Body of pancreas (tissue), 4 donors: ENCODE measurements at regions not wholly inside any gene's neighbourhood (a gene's known extent, or its start where the extent isn't known, plus 50 kb on each side); places are given as distances from the start of the nearest gene placed in this dataset.

Source experiments
- ATAC-seq: fragments of 150-250 bp; one replicate; pipeline ENCODE4 v1.9.1; 2016
- DNase-seq, 4 donors: peaks; one replicate each; pipeline ENCODE4 v3.0.0-alpha.2; 2019
- H3K27ac ChIP-seq, 4 donors: fragments of 200-600 bp; sonication (generic); 1 replicate in 3 of 4; 2 replicates in 1 of 4; pipeline versions ENCODE4 v1.5.1 to v1.6.1; 2016 to 2019; ENCODE audit warnings: mild to moderate bottlenecking in 1 of 4, mixed read lengths in 1 of 4, moderate library complexity in 1 of 4
- H3K27me3 ChIP-seq, 2 donors: fragments of 200-600 bp; sonication (generic); one replicate each; pipeline ENCODE4 v1.6.0; 2016; ENCODE audit warnings: mild to moderate bottlenecking in 1 of 2
- H3K36me3 ChIP-seq, 2 donors: fragments of 200-600 bp; sonication (generic); replicated peaks in 1 of 2; 2 replicates each; pipeline ENCODE4 v1.5.1; 2016; ENCODE audit warnings: low read depth in 2 of 2; ENCODE audit not compliant: insufficient read depth in 1 of 2
- H3K4me1 ChIP-seq: fragments of 200-600 bp; sonication (generic); one replicate; pipeline ENCODE4 v1.6.0; 2016
- H3K4me3 ChIP-seq, 2 donors: fragments of 200-600 bp; sonication (generic); 1 replicate in 1 of 2; 2 replicates in 1 of 2; pipeline ENCODE4 v1.5.1; 2016 to 2019
- H3K9me3 ChIP-seq, 3 donors: fragments of 200-600 bp; sonication (generic); 1 replicate in 2 of 3; 2 replicates in 1 of 3; pipeline ENCODE4 v1.5.1; 2016
- POLR2A ChIP-seq, 3 donors: fragments of 450-650 bp; IDR thresholded peaks; one replicate each; pipeline ENCODE4 v1.6.1; 2016; ENCODE audit warnings: antibody characterized with exemption in 3 of 3, mild to moderate bottlenecking in 2 of 3
- WGBS, 2 donors: methylation state at CpG; one replicate each; pipeline ENCODE4 v1.1.5; 2017; 5-methylcytosine and 5-hydroxymethylcytosine counted together
- intact Hi-C: fragments of 100-400 bp; cut with DNase I; formaldehyde crosslinking; loops from one replicate; pipeline ENCODE4 v1.15.1; 2023
- TF ChIP-seq, protein P1 (sequence below), 7 experiments: fragments of 450-650 bp in 4 of 7; fragments of 200-600 bp in 3 of 7; sonication (generic) in 3 of 7; IDR thresholded peaks; one replicate each; pipeline ENCODE4 v1.5.1; 2016 to 2019; ENCODE audit warnings: antibody characterized with exemption in 7 of 7

DNA sequence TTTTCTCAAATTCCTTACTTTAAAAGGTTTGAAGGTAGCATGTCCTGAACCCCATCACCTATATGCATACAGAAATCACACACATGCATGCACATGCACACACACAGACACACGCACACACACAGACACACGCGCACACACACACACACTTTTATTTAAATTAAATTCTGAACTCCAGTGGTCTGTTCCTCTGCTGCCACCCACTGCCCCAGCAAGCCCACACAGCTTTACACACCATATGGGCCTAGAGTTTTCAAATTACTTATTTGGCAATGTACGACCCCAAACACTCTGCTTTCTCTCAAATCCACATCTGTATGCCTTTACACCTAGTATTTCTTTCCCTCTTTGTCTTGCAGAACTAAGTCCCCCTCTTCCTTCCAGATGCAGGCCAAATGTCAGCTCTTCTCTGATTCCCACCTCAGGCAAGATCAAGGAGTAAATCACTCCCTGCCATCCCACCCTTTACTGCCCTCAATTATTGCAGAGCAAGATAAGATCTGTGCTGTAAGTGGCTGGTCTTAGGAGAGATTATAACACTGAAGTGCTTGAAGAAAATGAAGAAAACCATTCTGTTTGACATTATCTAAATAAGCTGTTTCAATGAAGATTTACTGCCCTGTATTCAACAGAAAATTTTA is 429.9 kb upstream of the CXADR start:
- WGBS, 2 donors, result 31 to 72% methylated on average over 4 of the region's 4 CpGs
- no peak overlapping the region for H3K27ac ChIP-seq
- no peak for ATAC-seq
- no peaks in the 10 kb centered on the region for H3K27me3 ChIP-seq
- DNase-seq, result no peak
- TF ChIP-seq POLR2A (IDR thresholded peaks at IDR 0.05), result no peak
- TF ChIP-seq, protein P1, sequence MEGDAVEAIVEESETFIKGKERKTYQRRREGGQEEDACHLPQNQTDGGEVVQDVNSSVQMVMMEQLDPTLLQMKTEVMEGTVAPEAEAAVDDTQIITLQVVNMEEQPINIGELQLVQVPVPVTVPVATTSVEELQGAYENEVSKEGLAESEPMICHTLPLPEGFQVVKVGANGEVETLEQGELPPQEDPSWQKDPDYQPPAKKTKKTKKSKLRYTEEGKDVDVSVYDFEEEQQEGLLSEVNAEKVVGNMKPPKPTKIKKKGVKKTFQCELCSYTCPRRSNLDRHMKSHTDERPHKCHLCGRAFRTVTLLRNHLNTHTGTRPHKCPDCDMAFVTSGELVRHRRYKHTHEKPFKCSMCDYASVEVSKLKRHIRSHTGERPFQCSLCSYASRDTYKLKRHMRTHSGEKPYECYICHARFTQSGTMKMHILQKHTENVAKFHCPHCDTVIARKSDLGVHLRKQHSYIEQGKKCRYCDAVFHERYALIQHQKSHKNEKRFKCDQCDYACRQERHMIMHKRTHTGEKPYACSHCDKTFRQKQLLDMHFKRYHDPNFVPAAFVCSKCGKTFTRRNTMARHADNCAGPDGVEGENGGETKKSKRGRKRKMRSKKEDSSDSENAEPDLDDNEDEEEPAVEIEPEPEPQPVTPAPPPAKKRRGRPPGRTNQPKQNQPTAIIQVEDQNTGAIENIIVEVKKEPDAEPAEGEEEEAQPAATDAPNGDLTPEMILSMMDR (IDR thresholded peaks at IDR 0.05), result no peak
- no peaks in the 10 kb centered on the region for H3K36me3 ChIP-seq
- H3K9me3 ChIP-seq, result no peaks in the 10 kb centered on the region
- intact Hi-C loops, result no loop called here
- H3K4me1 ChIP-seq, result no peaks in the 10 kb centered on the region
- H3K4me3 ChIP-seq, result no peak overlapping the region

DNA sequence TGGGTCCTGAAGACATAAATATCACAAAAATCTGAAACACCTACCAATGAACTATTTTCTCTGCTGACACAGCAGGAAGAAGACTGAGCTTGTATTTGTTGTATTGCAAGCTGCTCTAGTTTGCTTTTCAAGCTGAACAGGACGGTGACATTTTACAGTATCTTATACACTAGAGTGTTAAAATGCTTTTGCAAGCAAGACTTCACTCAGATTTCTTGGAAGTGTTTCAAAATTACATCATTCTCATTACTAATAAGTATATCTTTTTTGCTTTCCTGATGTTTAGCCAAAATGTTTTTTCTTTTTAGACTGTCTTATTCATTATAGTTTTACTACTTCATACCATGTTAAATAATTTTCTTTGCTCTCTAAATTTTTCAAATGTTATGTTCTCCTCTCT is 427.1 kb upstream of the CXADR start:
- Histone ChIP-seq H3K9me3 (no peaks in the 10 kb centered on the region), H3K27ac (no peak overlapping the region), H3K4me3 (no peak overlapping the region), H3K4me1 (no peaks in the 10 kb centered on the region), H3K27me3 (no peaks in the 10 kb centered on the region), H3K36me3 (no peaks in the 10 kb centered on the region)
- DNase-seq, result no peak
- TF ChIP-seq POLR2A (IDR thresholded peaks at IDR 0.05), result no peak
- TF ChIP-seq, protein P1 (IDR thresholded peaks at IDR 0.05), result no peak
- intact Hi-C loops, result no loop called here
- 8 to 26% methylated on average over 1 of the region's 1 CpG for WGBS, 2 donors
- ATAC-seq, result no peak

DNA sequence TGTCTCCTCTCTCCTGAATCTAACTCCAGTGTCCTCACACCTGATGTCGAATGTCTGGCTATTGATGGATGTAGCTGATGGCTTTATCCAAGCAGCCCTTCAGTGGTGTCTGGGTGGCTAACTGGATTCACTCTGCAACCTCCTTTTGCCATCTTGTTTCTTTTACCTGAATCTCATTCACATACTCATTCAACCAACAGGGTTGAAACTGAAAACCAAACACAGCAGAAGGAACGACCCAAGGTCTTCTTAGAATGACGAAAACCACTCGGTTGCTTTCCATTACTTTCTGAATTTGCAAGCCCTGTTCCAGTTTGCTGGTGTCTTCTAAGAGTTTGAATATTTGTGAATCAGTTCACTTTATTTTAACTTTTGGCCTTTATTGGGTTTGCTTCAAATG is 424.3 kb upstream of the CXADR start:
- TF ChIP-seq, protein P1 (IDR thresholded peaks at IDR 0.05), result no peak
- H3K27ac ChIP-seq, result no peak overlapping the region
- WGBS, 2 donors, result 71 to 81% methylated on average over 4 of the region's 4 CpGs

DNA sequence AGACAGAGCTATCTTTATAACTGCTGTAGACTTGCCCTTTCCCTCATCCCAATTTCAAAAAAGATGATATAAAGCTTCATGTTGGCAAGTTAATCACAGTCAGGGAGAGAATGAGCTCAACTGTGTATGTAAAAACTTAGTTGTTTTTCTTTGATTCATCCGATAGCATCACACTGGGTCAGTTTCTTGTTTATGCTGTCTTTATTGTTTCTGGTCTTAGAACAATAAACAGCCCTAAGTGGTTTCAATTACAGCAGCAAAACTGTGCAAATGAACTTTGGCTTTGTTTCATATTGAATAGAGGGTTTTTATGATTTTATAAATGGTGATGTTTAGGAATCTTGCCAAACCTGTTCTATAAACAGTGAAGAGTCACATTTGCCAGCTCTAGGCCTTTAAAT is 423.8 kb upstream of the CXADR start:
- 30 to 35% methylated on average over 1 of the region's 1 CpG for WGBS, 2 donors
- no peak overlapping the region for H3K4me3 ChIP-seq
- DNase-seq (no peak), ATAC-seq (no peak)
- no peak overlapping the region for H3K27ac ChIP-seq
- no peaks in the 10 kb centered on the region for H3K4me1 ChIP-seq
- H3K36me3 ChIP-seq, result no peaks in the 10 kb centered on the region
- H3K9me3 ChIP-seq, result no peaks in the 10 kb centered on the region
- TF ChIP-seq POLR2A (IDR thresholded peaks at IDR 0.05), result no peak
- no peaks in the 10 kb centered on the region for H3K27me3 ChIP-seq
- intact Hi-C loops, result no loop called here

More for the DNA sequence above, 424.3 kb upstream of the CXADR start:
- H3K4me3 ChIP-seq, result no peak overlapping the region
- intact Hi-C loops, result no loop called here
- H3K9me3 ChIP-seq, result no peaks in the 10 kb centered on the region
- H3K27me3 ChIP-seq, result no peaks in the 10 kb centered on the region
- no peak for DNase-seq
- H3K4me1 ChIP-seq, result no peaks in the 10 kb centered on the region
- no peaks in the 10 kb centered on the region for H3K36me3 ChIP-seq
- ATAC-seq, result no peak

DNA sequence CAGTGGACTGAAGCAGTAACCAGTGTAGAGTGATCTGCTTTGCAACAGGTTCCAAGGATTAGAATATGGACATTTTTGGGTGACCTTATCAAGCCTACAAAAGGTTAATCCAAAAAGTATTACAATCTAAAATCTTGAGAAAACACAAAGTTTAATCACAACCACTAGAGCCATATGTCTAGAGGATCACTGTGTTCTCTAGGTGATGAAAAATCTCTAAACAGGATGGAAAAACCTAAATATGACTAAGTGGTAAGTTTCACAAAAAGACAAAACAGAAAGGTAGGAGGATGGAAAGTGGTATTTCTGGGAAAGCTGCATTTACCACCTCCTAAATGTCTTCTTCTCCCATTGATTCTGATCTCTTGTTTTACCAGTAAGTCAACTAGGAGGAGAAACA is 411.1 kb upstream of the CXADR start:
- Histone ChIP-seq H3K27me3 (no peaks in the 10 kb centered on the region), H3K9me3 (no peaks in the 10 kb centered on the region), H3K4me1 (no peaks in the 10 kb centered on the region), H3K27ac (no peak overlapping the region), H3K4me3 (no peak overlapping the region), H3K36me3 (no peaks in the 10 kb centered on the region)
- intact Hi-C loops, result no loop called here
- ATAC-seq (no peak), DNase-seq (no peak)
- TF ChIP-seq POLR2A (IDR thresholded peaks at IDR 0.05), result no peak
- TF ChIP-seq, protein P1 (IDR thresholded peaks at IDR 0.05), result no peak
